ENCODE measurements at regions not wholly inside any gene's neighbourhood (a gene's known extent, or its start where the extent isn't known, plus 50 kb on each side); places are given as distances from the start of the nearest gene placed in this dataset.

- H3K4me1 ChIP-seq, result peaks cover 34% of the 10 kb centered on the region
- H3K27me3 ChIP-seq (replicated peaks; ENCODE audit: control insufficient read depth, insufficient read depth, low read length), result no peaks in the 10 kb centered on the region
- CTCF ChIA-PET, result no interaction called here
- no peak for TF ChIP-seq CTCF (IDR thresholded peaks at IDR 0.05; ENCODE audit: insufficient read depth in 1 of 2, low read depth in 1 of 2, low read length in 1 of 2, severe bottlenecking in 1 of 2, unreplicated experiment in 1 of 2)
- no peaks in the 10 kb centered on the region for H3K36me3 Mint-ChIP-seq (ENCODE audit: insufficient read depth, unreplicated experiment)
- no peaks in the 10 kb centered on the region for H3K9me3 ChIP-seq
- no peaks in the 10 kb centered on the region for H3K27me3 Mint-ChIP-seq (ENCODE audit: insufficient read depth, unreplicated experiment)
- BruUV-seq (replicated peaks), result no TSS peak
- H3K36me3 ChIP-seq (ENCODE audit: control insufficient read depth, insufficient read depth, low read length), result no peaks in the 10 kb centered on the region
- POLR2A ChIA-PET, result no interaction called here
- no peak overlapping the region for H3K4me3 Mint-ChIP-seq (ENCODE audit: unreplicated experiment)
- H3K9me3 Mint-ChIP-seq (ENCODE audit: unreplicated experiment), result no peaks in the 10 kb centered on the region
- H3K4me3 ChIP-seq (ENCODE audit: low read depth, low read length), result no peak overlapping the region
- intact Hi-C loops (cut with micrococcal nuclease; ENCODE audit: unreplicated experiment), result no loop called here
- no peak overlapping the region for H3K27ac Mint-ChIP-seq (ENCODE audit: unreplicated experiment)
- DNase-seq, result no peak
- H3K4me1 Mint-ChIP-seq (ENCODE audit: low read depth, unreplicated experiment), result peaks cover 30% of the 10 kb centered on the region
Observed at GRCh38 chr10:121062115-121062514, 211.0 kb downstream of the WDR11 start.

- intact Hi-C loops (cut with micrococcal nuclease; ENCODE audit: unreplicated experiment), result loop anchor here (1.0 kb wide), 3 partner anchors 9 to 82 kb away; no protein-coding TSS in a partner anchor
- BruUV-seq (replicated peaks), result no TSS peak
- Mint-ChIP-seq H3K27me3 (ENCODE audit: insufficient read depth, unreplicated experiment) (no peaks in the 10 kb centered on the region), H3K4me3 (ENCODE audit: unreplicated experiment) (peak overlapping the region; percentile 41), H3K9me3 (ENCODE audit: unreplicated experiment) (no peaks in the 10 kb centered on the region), H3K36me3 (ENCODE audit: insufficient read depth, unreplicated experiment) (peaks cover 5% of the 10 kb centered on the region), H3K4me1 (ENCODE audit: low read depth, unreplicated experiment) (peaks cover 31% of the 10 kb centered on the region), H3K27ac (ENCODE audit: unreplicated experiment) (peak overlapping the region; percentile 81)
- Histone ChIP-seq H3K27me3 (replicated peaks; ENCODE audit: control insufficient read depth, insufficient read depth, low read length) (no peaks in the 10 kb centered on the region), H3K4me3 (ENCODE audit: low read depth, low read length) (no peak overlapping the region), H3K9me3 (no peaks in the 10 kb centered on the region), H3K36me3 (ENCODE audit: control insufficient read depth, insufficient read depth, low read length) (no peaks in the 10 kb centered on the region), H3K4me1 (peaks cover 34% of the 10 kb centered on the region)
- no peak for TF ChIP-seq CTCF (IDR thresholded peaks at IDR 0.05; ENCODE audit: insufficient read depth in 1 of 2, low read depth in 1 of 2, low read length in 1 of 2, severe bottlenecking in 1 of 2, unreplicated experiment in 1 of 2)
- ChIA-PET POLR2A (no interaction called here), CTCF (interaction anchor here (1.1 to 1.2 kb wide), 2 partner anchors 8 to 83 kb away, joined by 5 read pairs; no protein-coding TSS in a partner anchor)
- peak; percentile 89 to 90 for DNase-seq
Observed at GRCh38 chr10:121063744-121064143, 212.6 kb downstream of the WDR11 start.

- intact Hi-C loops (cut with micrococcal nuclease; ENCODE audit: unreplicated experiment), result no loop called here
- Histone ChIP-seq H3K36me3 (ENCODE audit: control insufficient read depth, insufficient read depth, low read length) (no peaks in the 10 kb centered on the region), H3K9me3 (no peaks in the 10 kb centered on the region), H3K27me3 (replicated peaks; ENCODE audit: control insufficient read depth, insufficient read depth, low read length) (no peaks in the 10 kb centered on the region), H3K4me3 (ENCODE audit: low read depth, low read length) (no peak overlapping the region), H3K4me1 (peaks cover 34% of the 10 kb centered on the region)
- H3K4me3 Mint-ChIP-seq (ENCODE audit: unreplicated experiment), result no peak overlapping the region
- ChIA-PET POLR2A (no interaction called here), CTCF (interaction anchor here (1.1 kb wide), 1 partner anchor 83 kb away, joined by 5 read pairs; no protein-coding TSS in a partner anchor)
- BruUV-seq (replicated peaks), result no TSS peak
- H3K27ac Mint-ChIP-seq (ENCODE audit: unreplicated experiment), result peak overlapping the region; percentile 81
- H3K4me1 Mint-ChIP-seq (ENCODE audit: low read depth, unreplicated experiment), result peaks cover 26% of the 10 kb centered on the region
- peaks cover 8% of the 10 kb centered on the region for H3K36me3 Mint-ChIP-seq (ENCODE audit: insufficient read depth, unreplicated experiment)
- no peaks in the 10 kb centered on the region for H3K9me3 Mint-ChIP-seq (ENCODE audit: unreplicated experiment)
- no peak for DNase-seq
- TF ChIP-seq CTCF (IDR thresholded peaks at IDR 0.05; ENCODE audit: insufficient read depth in 1 of 2, low read depth in 1 of 2, low read length in 1 of 2, severe bottlenecking in 1 of 2, unreplicated experiment in 1 of 2), result no peak
- no peaks in the 10 kb centered on the region for H3K27me3 Mint-ChIP-seq (ENCODE audit: insufficient read depth, unreplicated experiment)
Observed at GRCh38 chr10:121064491-121064890, 213.3 kb downstream of the WDR11 start.
